ENCODE measurements at regions not wholly inside any gene's neighbourhood (a gene's known extent, or its start where the extent isn't known, plus 50 kb on each side); places are given as distances from the start of the nearest gene placed in this dataset.

- Histone ChIP-seq H3K27ac (replicated peaks) (no peak overlapping the region), H3K4me3 (replicated peaks; ENCODE audit: insufficient read depth, low read length) (no peak overlapping the region), H3K27me3 (ENCODE audit: insufficient read depth, poor library complexity, severe bottlenecking) (no peaks in the 10 kb centered on the region)
- no peak for DNase-seq (ENCODE audit: low read depth in 1 of 2, low spot score in 1 of 2)
- TF ChIP-seq REST (IDR thresholded peaks at IDR 0.05; ENCODE audit: insufficient replicate concordance, low read depth) (no peak), POLR2AphosphoS5 (IDR thresholded peaks at IDR 0.05; ENCODE audit: low read depth) (no peak), SPI1 (IDR thresholded peaks at IDR 0.05; ENCODE audit: borderline replicate concordance, low read depth) (no peak), CTCF (IDR thresholded peaks at IDR 0.05; ENCODE audit: insufficient read depth, low read length) (no peak), GABPA (IDR thresholded peaks at IDR 0.05; ENCODE audit: low read depth) (no peak)
Observed at GRCh38 chr1:87464022-87464490, 135.4 kb downstream of the LMO4 start.

DNA sequence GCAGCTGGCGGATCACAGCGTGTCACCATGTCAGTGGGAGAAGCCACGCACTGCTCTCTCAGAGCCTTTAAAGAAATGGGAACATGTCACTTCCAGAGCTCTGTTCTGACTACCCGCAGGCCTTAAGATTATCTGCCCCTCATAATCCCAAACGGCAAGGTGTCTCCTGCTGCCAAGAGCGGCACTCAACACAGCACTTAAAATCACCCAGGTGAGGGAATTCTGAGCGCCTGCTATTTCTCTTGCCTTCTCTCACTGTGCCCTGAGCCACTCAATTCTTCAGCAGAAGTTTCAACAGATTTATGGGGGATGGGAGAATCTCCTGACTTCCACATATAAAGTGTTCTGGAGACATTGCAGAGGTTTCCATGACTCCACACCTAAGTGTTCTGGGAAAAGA lies 137.9 kb downstream of the LMO4 start:
- no peak for TF ChIP-seq POLR2AphosphoS5 (IDR thresholded peaks at IDR 0.05; ENCODE audit: low read depth)
- no peak for TF ChIP-seq GABPA (IDR thresholded peaks at IDR 0.05; ENCODE audit: low read depth)
- TF ChIP-seq SPI1 (IDR thresholded peaks at IDR 0.05; ENCODE audit: borderline replicate concordance, low read depth) = no peak
- TF ChIP-seq CTCF (IDR thresholded peaks at IDR 0.05; ENCODE audit: insufficient read depth, low read length) = no peak
- no peak for TF ChIP-seq REST (IDR thresholded peaks at IDR 0.05; ENCODE audit: insufficient replicate concordance, low read depth)
- H3K4me3 ChIP-seq (replicated peaks; ENCODE audit: insufficient read depth, low read length) = no peak overlapping the region
- no peaks in the 10 kb centered on the region for H3K27me3 ChIP-seq (ENCODE audit: insufficient read depth, poor library complexity, severe bottlenecking)
- no peak overlapping the region for H3K27ac ChIP-seq (replicated peaks)
- no peak for DNase-seq (ENCODE audit: low read depth in 1 of 2, low spot score in 1 of 2)

DNA sequence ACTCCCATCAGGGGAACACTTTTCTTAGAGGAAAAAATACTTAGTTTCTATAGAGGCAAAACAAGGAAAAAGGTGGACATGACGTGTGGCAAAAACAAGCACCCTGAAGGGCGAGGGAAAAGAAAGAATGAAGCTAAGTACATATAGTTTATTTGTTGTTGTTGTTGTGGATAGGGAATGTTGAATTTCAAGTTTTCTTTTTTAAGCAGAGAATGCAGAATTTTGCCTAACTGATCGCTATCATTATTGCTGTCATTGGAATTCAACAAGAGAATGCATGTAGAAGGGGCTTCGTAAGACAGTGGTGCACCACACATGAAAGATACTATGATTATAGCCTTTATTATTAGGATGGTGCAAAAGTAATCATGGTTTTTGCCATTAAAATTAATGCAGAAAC lies 144.0 kb downstream of the LMO4 start:
- no peaks in the 10 kb centered on the region for H3K27me3 ChIP-seq (ENCODE audit: insufficient read depth, poor library complexity, severe bottlenecking)
- TF ChIP-seq GABPA (IDR thresholded peaks at IDR 0.05; ENCODE audit: low read depth) (no peak), CTCF (IDR thresholded peaks at IDR 0.05; ENCODE audit: insufficient read depth, low read length) (no peak), POLR2AphosphoS5 (IDR thresholded peaks at IDR 0.05; ENCODE audit: low read depth) (no peak), SPI1 (IDR thresholded peaks at IDR 0.05; ENCODE audit: borderline replicate concordance, low read depth) (no peak), REST (IDR thresholded peaks at IDR 0.05; ENCODE audit: insufficient replicate concordance, low read depth) (no peak)
- H3K4me3 ChIP-seq (replicated peaks; ENCODE audit: insufficient read depth, low read length) = no peak overlapping the region
- no peak for DNase-seq (ENCODE audit: low read depth in 1 of 2, low spot score in 1 of 2)
- no peak overlapping the region for H3K27ac ChIP-seq (replicated peaks)

Data from HL-60 (cell line).